ENCODE measurements at regions not wholly inside any gene's neighbourhood (a gene's known extent, or its start where the extent isn't known, plus 50 kb on each side); places are given as distances from the start of the nearest gene placed in this dataset.
"Not testable (repeated sequence)": the region's sequence is repeated elsewhere in the genome, so short reads cannot be mapped to it uniquely, and the experiment has no call there.

GRCh38 chrX:137926090-137926489 lies 360.2 kb downstream of the ZIC3 start:
- Mint-ChIP-seq H3K4me1 (no peaks in the 10 kb centered on the region), H3K27ac (no peak overlapping the region), H3K36me3 (no peaks in the 10 kb centered on the region), H3K4me3 (no peak overlapping the region), H3K27me3 (no peaks in the 10 kb centered on the region), H3K9me3 (no peaks in the 10 kb centered on the region)
- no peak for ATAC-seq (ENCODE audit: low read depth)
- no peak for DNase-seq (ENCODE audit: low spot score in 2 of 2)

GRCh38 chrX:137929951-137930350 lies 364.0 kb downstream of the ZIC3 start:
- no peak for DNase-seq (ENCODE audit: low spot score in 2 of 2)
- ATAC-seq (ENCODE audit: low read depth): no peak
- H3K9me3 Mint-ChIP-seq: no peaks in the 10 kb centered on the region
- H3K36me3 Mint-ChIP-seq: no peaks in the 10 kb centered on the region
- H3K27me3 Mint-ChIP-seq: no peaks in the 10 kb centered on the region
- H3K4me3 Mint-ChIP-seq: no peak overlapping the region
- no peak overlapping the region for H3K27ac Mint-ChIP-seq
- H3K4me1 Mint-ChIP-seq: no peaks in the 10 kb centered on the region

- Mint-ChIP-seq H3K27me3 (no peaks in the 10 kb centered on the region), H3K9me3 (no peaks in the 10 kb centered on the region), H3K27ac (no peak overlapping the region), H3K4me3 (no peak overlapping the region), H3K36me3 (no peaks in the 10 kb centered on the region), H3K4me1 (no peaks in the 10 kb centered on the region)
- ATAC-seq (ENCODE audit: low read depth) (no peak), DNase-seq (ENCODE audit: low spot score in 2 of 2) (no peak)
Measured at GRCh38 chrX:137930533-137930932, 364.6 kb downstream of the ZIC3 start.

- DNase-seq (ENCODE audit: low spot score in 2 of 2); H3K27me3 Mint-ChIP-seq; ATAC-seq (ENCODE audit: low read depth); H3K27ac Mint-ChIP-seq; H3K4me1 Mint-ChIP-seq; H3K9me3 Mint-ChIP-seq; H3K36me3 Mint-ChIP-seq; H3K4me3 Mint-ChIP-seq: not testable (repeated sequence)
Measured at GRCh38 chrX:137934214-137934613, 368.3 kb downstream of the ZIC3 start.

- not testable (repeated sequence) for DNase-seq (ENCODE audit: low spot score in 2 of 2); H3K9me3 Mint-ChIP-seq; ATAC-seq (ENCODE audit: low read depth); H3K36me3 Mint-ChIP-seq; H3K4me1 Mint-ChIP-seq; H3K4me3 Mint-ChIP-seq; H3K27me3 Mint-ChIP-seq; H3K27ac Mint-ChIP-seq
Measured at GRCh38 chrX:137934887-137935286, 369.0 kb downstream of the ZIC3 start.

- H3K4me3 Mint-ChIP-seq: no peak overlapping the region
- ATAC-seq (ENCODE audit: low read depth): no peak
- DNase-seq (ENCODE audit: low spot score in 2 of 2): no peak
- no peaks in the 10 kb centered on the region for H3K27me3 Mint-ChIP-seq
- peaks cover 1% of the 10 kb centered on the region for H3K9me3 Mint-ChIP-seq
- no peak overlapping the region for H3K27ac Mint-ChIP-seq
- H3K4me1 Mint-ChIP-seq: no peaks in the 10 kb centered on the region
- H3K36me3 Mint-ChIP-seq: no peaks in the 10 kb centered on the region
Measured at GRCh38 chrX:137945470-137945869, 379.5 kb downstream of the ZIC3 start.

- H3K4me3 Mint-ChIP-seq: no peak overlapping the region
- H3K36me3 Mint-ChIP-seq: no peaks in the 10 kb centered on the region
- no peaks in the 10 kb centered on the region for H3K4me1 Mint-ChIP-seq
- peaks cover 3% of the 10 kb centered on the region for H3K9me3 Mint-ChIP-seq
- DNase-seq (ENCODE audit: low spot score in 2 of 2): no peak
- H3K27me3 Mint-ChIP-seq: no peaks in the 10 kb centered on the region
- H3K27ac Mint-ChIP-seq: no peak overlapping the region
- ATAC-seq (ENCODE audit: low read depth): no peak
Measured at GRCh38 chrX:137969191-137969590, 403.3 kb downstream of the ZIC3 start.

- H3K36me3 Mint-ChIP-seq: no peaks in the 10 kb centered on the region
- H3K4me3 Mint-ChIP-seq: no peak overlapping the region
- H3K9me3 Mint-ChIP-seq: peaks cover 3% of the 10 kb centered on the region
- no peaks in the 10 kb centered on the region for H3K27me3 Mint-ChIP-seq
- ATAC-seq (ENCODE audit: low read depth) (no peak), DNase-seq (ENCODE audit: low spot score in 2 of 2) (no peak)
- no peaks in the 10 kb centered on the region for H3K4me1 Mint-ChIP-seq
- H3K27ac Mint-ChIP-seq: no peak overlapping the region
Measured at GRCh38 chrX:137982472-137983172, 416.7 kb downstream of the ZIC3 start.

- H3K4me1 Mint-ChIP-seq: no peaks in the 10 kb centered on the region
- H3K36me3 Mint-ChIP-seq: no peaks in the 10 kb centered on the region
- peaks cover 2% of the 10 kb centered on the region for H3K9me3 Mint-ChIP-seq
- H3K27me3 Mint-ChIP-seq: no peaks in the 10 kb centered on the region
- no peak overlapping the region for H3K4me3 Mint-ChIP-seq
- no peak overlapping the region for H3K27ac Mint-ChIP-seq
- ATAC-seq (ENCODE audit: low read depth) (no peak), DNase-seq (ENCODE audit: low spot score in 2 of 2) (no peak)
Measured at GRCh38 chrX:137988470-137988869, 422.5 kb downstream of the ZIC3 start.

- no peaks in the 10 kb centered on the region for H3K27me3 Mint-ChIP-seq
- DNase-seq (ENCODE audit: low spot score in 2 of 2) (no peak), ATAC-seq (ENCODE audit: low read depth) (no peak)
- H3K27ac Mint-ChIP-seq: no peak overlapping the region
- peaks cover 1% of the 10 kb centered on the region for H3K9me3 Mint-ChIP-seq
- no peaks in the 10 kb centered on the region for H3K4me1 Mint-ChIP-seq
- no peak overlapping the region for H3K4me3 Mint-ChIP-seq
- no peaks in the 10 kb centered on the region for H3K36me3 Mint-ChIP-seq
Measured at GRCh38 chrX:137998619-137999018, 432.7 kb downstream of the ZIC3 start.

GRCh38 chrX:137999071-137999470 lies 433.1 kb downstream of the ZIC3 start:
- Mint-ChIP-seq H3K36me3 (no peaks in the 10 kb centered on the region), H3K27ac (no peak overlapping the region), H3K4me1 (no peaks in the 10 kb centered on the region), H3K27me3 (no peaks in the 10 kb centered on the region), H3K9me3 (no peaks in the 10 kb centered on the region), H3K4me3 (no peak overlapping the region)
- ATAC-seq (ENCODE audit: low read depth): no peak
- no peak for DNase-seq (ENCODE audit: low spot score in 2 of 2)

- DNase-seq (ENCODE audit: low spot score in 2 of 2) (no peak), ATAC-seq (ENCODE audit: low read depth) (no peak)
- no peaks in the 10 kb centered on the region for H3K4me1 Mint-ChIP-seq
- no peak overlapping the region for H3K4me3 Mint-ChIP-seq
- H3K27me3 Mint-ChIP-seq: no peaks in the 10 kb centered on the region
- no peak overlapping the region for H3K27ac Mint-ChIP-seq
- H3K9me3 Mint-ChIP-seq: no peaks in the 10 kb centered on the region
- no peaks in the 10 kb centered on the region for H3K36me3 Mint-ChIP-seq
Measured at GRCh38 chrX:137999552-137999951, 433.6 kb downstream of the ZIC3 start.

GRCh38 chrX:138001226-138001625 lies 435.3 kb downstream of the ZIC3 start:
- no peak for ATAC-seq (ENCODE audit: low read depth)
- no peak overlapping the region for H3K4me3 Mint-ChIP-seq
- no peaks in the 10 kb centered on the region for H3K9me3 Mint-ChIP-seq
- no peaks in the 10 kb centered on the region for H3K4me1 Mint-ChIP-seq
- H3K27ac Mint-ChIP-seq: no peak overlapping the region
- no peak for DNase-seq (ENCODE audit: low spot score in 2 of 2)
- no peaks in the 10 kb centered on the region for H3K36me3 Mint-ChIP-seq
- H3K27me3 Mint-ChIP-seq: no peaks in the 10 kb centered on the region

GRCh38 chrX:138006180-138006579 lies 440.3 kb downstream of the ZIC3 start:
- Mint-ChIP-seq H3K4me1 (no peaks in the 10 kb centered on the region), H3K36me3 (no peaks in the 10 kb centered on the region), H3K27ac (no peak overlapping the region), H3K9me3 (no peaks in the 10 kb centered on the region), H3K27me3 (no peaks in the 10 kb centered on the region), H3K4me3 (no peak overlapping the region)
- DNase-seq (ENCODE audit: low spot score in 2 of 2): no peak
- no peak for ATAC-seq (ENCODE audit: low read depth)

GRCh38 chrX:138008281-138008680 lies 442.4 kb downstream of the ZIC3 start:
- DNase-seq (ENCODE audit: low spot score in 2 of 2) (no peak), ATAC-seq (ENCODE audit: low read depth) (no peak)
- no peaks in the 10 kb centered on the region for H3K9me3 Mint-ChIP-seq
- H3K36me3 Mint-ChIP-seq: no peaks in the 10 kb centered on the region
- no peaks in the 10 kb centered on the region for H3K27me3 Mint-ChIP-seq
- H3K27ac Mint-ChIP-seq: no peak overlapping the region
- H3K4me1 Mint-ChIP-seq: no peaks in the 10 kb centered on the region
- no peak overlapping the region for H3K4me3 Mint-ChIP-seq
